GM12873 (cell line): ENCODE measurements at regions not wholly inside any gene's neighbourhood (a gene's known extent, or its start where the extent isn't known, plus 50 kb on each side); places are given as distances from the start of the nearest gene placed in this dataset.
A peak's percentile ranks its signal among the peaks of the same experiment; 100 is the strongest.

Source experiments
- TF ChIP-seq, protein P1 (sequence below): IDR thresholded peaks from 2 replicates; pipeline ENCODE4 v1.5.1; 2012; ENCODE audit warnings: low read depth, mild to moderate bottlenecking, moderate library complexity, low read length, control low read depth; ENCODE audit not compliant: insufficient read depth; ENCODE audit errors: missing control alignments

DNA sequence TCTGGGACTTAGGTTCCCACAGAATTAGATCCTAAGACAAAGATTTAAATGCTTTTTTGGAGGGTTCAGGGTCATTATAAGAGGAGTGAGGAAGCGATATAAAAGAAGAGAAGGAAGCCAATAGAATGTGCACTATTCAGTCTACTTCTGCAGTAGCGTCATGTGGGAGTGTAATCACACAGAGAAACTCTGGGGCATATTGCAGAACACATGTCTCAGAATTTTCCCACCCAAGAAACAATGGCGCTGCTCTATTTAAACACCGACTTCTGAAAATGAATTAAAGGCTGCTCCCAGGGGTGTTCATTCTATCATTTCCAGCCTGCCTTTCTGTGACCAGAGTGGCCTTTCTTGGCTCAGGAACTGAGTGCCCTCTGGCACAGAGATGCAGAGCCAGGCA lies 617.6 kb downstream of the FGF9 start:
- TF ChIP-seq, protein P1, sequence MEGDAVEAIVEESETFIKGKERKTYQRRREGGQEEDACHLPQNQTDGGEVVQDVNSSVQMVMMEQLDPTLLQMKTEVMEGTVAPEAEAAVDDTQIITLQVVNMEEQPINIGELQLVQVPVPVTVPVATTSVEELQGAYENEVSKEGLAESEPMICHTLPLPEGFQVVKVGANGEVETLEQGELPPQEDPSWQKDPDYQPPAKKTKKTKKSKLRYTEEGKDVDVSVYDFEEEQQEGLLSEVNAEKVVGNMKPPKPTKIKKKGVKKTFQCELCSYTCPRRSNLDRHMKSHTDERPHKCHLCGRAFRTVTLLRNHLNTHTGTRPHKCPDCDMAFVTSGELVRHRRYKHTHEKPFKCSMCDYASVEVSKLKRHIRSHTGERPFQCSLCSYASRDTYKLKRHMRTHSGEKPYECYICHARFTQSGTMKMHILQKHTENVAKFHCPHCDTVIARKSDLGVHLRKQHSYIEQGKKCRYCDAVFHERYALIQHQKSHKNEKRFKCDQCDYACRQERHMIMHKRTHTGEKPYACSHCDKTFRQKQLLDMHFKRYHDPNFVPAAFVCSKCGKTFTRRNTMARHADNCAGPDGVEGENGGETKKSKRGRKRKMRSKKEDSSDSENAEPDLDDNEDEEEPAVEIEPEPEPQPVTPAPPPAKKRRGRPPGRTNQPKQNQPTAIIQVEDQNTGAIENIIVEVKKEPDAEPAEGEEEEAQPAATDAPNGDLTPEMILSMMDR, result no peak

DNA sequence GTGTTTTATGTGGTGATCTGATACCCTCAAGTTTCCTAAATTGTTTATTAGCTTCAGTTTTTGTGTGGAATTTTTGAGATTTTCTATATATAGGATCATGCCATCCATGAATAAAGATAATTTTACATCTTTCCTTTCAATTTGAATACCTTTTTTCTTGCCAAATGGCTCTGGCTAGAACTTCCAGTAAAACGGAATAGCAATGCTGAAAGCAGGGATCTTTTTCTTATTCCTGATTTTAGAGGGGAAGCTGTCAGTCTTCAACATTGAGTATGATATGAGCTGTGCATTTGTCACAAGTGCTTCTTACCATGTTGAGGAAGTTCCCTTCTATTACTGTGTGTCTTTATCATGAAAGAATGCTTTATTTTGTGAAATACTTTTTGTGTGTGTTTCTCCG lies 618.8 kb downstream of the FGF9 start:
- TF ChIP-seq, protein P1, result no peak

DNA sequence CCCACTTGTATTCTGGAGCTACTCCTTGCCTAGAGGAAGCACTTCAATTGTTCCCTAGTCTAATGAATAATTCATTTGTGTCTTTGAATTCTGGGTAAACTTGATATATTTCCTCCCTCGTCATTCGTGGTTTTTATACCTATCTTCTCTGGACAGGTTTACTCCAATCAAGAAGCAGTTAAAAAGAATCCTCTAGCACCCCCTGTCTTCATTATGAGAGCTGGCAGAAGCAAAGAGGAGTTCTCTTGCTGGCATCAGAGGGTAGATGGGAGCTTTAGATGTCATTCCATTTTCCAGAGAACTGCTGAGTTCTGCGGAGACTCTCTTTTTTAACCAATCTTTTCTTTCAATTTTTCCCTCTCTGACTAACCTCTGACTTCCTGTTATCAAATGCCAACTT lies 627.7 kb downstream of the FGF9 start:
- TF ChIP-seq, protein P1, result peak; percentile 3

DNA sequence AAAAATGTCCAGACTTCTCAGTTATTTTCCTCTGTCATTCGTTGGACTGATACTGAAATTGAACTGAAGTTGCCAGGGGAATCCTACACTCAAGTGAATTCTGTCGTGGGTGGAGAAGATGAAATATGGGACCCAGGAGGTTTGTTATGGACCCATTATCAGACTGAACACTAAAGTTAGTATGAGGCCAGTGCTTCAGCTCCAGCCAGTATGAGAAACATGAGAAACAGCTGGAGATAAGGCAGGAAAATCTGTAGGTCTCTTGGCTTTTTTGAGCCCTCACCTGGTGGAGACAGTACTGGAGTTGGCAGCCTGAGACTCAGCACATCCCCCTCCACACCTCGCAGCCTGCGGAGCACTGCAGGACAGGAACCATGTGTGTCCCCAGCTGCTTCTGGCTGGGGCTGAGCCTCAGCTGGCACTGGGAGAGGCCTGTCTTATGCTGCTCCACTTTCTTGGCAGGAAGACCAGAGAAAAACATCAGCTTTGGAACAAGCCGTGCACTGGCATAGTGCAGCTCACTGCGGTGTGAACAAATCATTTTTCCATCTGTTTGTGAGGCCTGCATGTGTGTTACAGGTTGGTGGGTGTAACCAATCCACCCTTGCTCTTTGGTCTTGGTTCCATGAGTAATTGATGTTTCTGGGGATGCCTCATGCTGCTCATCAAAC lies 641.0 kb downstream of the FGF9 start:
- TF ChIP-seq, protein P1, result no peak

DNA sequence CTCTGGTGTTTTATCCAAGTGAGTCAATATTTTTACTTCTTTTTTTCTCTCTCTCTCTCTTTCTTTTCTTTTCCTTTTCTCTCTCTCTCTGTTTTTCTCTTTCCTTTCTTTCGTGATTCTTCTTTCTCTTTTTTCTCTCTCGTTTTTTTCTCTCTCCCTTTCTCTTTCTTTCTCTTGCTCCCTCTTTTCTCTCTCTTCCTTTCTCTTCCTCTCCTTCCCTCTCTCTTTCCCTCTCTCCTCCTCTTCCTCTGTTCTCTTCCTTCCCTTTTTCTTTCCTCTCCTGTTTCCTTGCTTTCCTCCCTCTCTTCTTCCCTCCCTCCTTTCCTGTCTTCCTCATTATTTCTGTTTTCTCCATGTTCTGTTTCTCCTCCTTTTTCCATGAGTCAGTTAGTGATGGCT lies 641.5 kb downstream of the FGF9 start:
- TF ChIP-seq, protein P1, result no peak

DNA sequence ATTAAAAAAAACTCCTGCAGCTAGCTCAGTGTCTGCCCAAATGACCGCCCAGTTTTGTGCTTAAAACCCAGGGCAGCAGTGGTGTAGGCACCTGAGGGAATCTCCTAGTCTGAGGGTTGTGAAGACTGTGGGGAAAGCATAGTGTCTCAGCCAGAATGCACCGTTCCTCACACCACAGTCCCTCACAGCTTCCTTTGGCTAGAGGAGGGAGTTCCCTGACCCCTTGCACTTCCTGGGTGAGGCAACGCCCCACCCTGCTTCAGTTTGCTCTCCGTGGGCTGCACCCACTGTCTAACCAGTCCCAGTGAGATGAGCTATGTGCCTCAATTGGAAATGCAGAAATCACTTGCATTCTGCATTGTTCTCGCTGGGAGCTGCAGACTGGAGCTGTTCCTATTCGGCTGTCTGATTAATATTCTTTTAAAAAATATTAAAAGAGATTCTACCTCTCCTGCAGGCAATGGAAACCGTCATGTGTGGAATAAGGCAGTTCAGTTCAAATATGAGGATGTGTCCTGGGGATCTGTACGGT lies 645.7 kb downstream of the FGF9 start:
- TF ChIP-seq, protein P1, result no peak

DNA sequence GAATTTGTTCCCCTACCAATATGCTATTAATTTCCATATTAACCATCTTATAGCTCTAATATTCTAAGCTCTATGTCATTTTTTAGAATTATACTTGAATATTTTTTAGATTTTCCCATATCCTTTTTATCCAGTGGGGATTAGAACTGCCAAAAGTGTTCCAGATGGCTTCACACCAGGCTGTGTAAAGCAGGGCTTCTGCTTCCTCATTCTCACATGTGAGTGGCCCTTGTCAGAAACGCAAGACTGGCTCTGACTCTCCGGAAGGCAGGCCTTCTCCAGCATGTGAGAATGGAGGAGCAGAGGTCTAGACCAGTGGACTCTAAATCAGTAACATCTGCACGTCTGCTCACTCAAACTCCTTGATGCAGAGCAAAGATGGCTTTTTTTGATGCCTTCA lies 650.1 kb downstream of the FGF9 start:
- TF ChIP-seq, protein P1, result no peak
